ENCODE measurements at regions not wholly inside any gene's neighbourhood (a gene's known extent, or its start where the extent isn't known, plus 50 kb on each side); places are given as distances from the start of the nearest gene placed in this dataset.

DNA sequence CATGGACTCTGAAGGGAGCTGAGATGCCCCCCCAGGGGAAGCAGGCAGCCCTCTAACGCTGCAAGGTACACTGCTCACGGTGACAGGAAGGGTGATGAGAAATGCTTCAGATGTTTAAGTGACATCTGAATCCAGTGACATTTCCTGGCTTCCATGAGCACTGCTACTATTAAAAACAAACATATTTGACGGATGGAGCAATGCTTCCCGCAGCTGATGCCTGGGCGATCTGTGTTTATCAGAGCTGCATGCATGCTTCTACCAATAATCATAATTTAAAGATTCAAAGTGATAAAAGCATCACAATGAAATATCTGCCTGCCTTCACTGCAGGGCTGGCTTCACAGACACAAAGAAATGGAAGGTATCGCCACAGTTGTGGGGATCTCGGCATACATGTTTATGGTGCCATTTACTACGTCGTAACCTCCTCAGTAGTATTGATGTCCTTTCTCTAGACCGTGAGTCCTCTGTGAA is 66.1 kb upstream of the AOAH start:
- peaks cover 0 to 3% of the 10 kb centered on the region in 2 donors for H3K4me1 ChIP-seq
- ATAC-seq (no peak), DNase-seq (no peak)
- H3K9me3 ChIP-seq = no peaks in the 10 kb centered on the region
- intact Hi-C loops (cut with DNase I) = no loop called here
- H3K36me3 ChIP-seq = no peaks in the 10 kb centered on the region
- H3K4me3 ChIP-seq = no peak overlapping the region
- H3K27ac ChIP-seq = no peak overlapping the region
- H3K27me3 ChIP-seq = no peaks in the 10 kb centered on the region
- TF ChIP-seq, protein P1, sequence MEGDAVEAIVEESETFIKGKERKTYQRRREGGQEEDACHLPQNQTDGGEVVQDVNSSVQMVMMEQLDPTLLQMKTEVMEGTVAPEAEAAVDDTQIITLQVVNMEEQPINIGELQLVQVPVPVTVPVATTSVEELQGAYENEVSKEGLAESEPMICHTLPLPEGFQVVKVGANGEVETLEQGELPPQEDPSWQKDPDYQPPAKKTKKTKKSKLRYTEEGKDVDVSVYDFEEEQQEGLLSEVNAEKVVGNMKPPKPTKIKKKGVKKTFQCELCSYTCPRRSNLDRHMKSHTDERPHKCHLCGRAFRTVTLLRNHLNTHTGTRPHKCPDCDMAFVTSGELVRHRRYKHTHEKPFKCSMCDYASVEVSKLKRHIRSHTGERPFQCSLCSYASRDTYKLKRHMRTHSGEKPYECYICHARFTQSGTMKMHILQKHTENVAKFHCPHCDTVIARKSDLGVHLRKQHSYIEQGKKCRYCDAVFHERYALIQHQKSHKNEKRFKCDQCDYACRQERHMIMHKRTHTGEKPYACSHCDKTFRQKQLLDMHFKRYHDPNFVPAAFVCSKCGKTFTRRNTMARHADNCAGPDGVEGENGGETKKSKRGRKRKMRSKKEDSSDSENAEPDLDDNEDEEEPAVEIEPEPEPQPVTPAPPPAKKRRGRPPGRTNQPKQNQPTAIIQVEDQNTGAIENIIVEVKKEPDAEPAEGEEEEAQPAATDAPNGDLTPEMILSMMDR (IDR thresholded peaks at IDR 0.05) = no peak

DNA sequence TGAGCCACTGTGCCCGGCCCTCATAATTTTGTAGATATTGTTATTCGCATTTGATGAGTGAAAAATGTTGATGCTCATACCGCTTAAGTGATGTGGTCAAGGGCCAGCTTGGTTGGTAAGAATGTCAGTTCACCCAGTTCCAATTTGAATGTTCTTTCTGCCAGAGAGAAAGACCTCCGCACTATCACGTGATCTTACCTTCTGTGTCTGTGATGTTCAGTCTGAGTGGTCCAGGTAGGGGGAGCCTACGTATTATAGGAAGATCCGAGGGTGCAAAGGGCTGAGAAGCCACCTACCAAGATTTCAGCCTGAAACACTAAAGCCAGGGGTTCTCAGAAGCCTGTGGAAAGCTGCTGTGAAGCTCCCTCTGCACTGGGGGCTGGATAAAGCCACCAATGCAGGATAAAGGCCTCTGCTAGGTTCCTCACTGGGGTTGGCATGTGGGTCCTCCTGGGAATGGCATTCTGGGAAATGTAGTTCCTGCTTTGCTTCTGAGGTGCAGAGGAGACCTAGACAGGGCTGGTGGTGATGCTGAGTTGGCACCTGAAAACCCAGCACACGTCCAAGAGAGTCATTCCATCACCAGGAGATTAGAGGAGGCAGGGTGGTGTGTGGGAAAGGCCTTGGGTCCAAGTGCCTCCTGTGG is 64.7 kb upstream of the AOAH start:
- intact Hi-C loops (cut with DNase I) = no loop called here
- H3K36me3 ChIP-seq = no peaks in the 10 kb centered on the region
- H3K27ac ChIP-seq = no peak overlapping the region
- DNase-seq (no peak), ATAC-seq (no peak)
- TF ChIP-seq, protein P1 (IDR thresholded peaks at IDR 0.05) = no peak
- no peaks in the 10 kb centered on the region for H3K27me3 ChIP-seq
- H3K4me3 ChIP-seq = no peak overlapping the region
- H3K4me1 ChIP-seq = peaks cover 0 to 12% of the 10 kb centered on the region in 2 donors
- H3K9me3 ChIP-seq = no peaks in the 10 kb centered on the region

DNA sequence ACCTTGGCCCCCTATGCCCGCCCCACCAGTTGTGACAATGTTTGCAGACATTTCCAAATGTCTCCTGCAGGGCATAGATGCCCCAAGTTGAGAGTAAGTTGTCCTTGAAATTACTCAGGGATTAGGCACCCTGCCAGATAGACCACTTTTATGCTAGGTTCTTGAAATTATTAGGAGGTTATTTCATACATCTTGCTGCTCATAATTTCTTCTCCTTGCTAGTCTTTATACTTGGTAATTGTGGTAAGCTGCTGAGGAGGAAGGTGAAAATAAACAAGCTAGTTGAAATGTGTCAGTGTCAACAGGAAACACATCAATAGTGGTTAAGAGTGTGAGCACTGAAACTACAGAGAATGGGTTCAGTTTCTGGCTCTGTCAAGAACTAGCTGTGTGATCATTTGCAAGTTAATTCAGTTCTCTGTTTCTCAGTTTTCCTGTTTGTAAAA is 63.7 kb upstream of the AOAH start:
- Histone ChIP-seq H3K4me3 (no peak overlapping the region), H3K27ac (no peak overlapping the region), H3K4me1 (peaks cover 0 to 12% of the 10 kb centered on the region in 2 donors), H3K9me3 (no peaks in the 10 kb centered on the region), H3K27me3 (no peaks in the 10 kb centered on the region), H3K36me3 (no peaks in the 10 kb centered on the region)
- intact Hi-C loops (cut with DNase I) = no loop called here
- ATAC-seq (no peak), DNase-seq (no peak)
- TF ChIP-seq, protein P1 (IDR thresholded peaks at IDR 0.05) = no peak

DNA sequence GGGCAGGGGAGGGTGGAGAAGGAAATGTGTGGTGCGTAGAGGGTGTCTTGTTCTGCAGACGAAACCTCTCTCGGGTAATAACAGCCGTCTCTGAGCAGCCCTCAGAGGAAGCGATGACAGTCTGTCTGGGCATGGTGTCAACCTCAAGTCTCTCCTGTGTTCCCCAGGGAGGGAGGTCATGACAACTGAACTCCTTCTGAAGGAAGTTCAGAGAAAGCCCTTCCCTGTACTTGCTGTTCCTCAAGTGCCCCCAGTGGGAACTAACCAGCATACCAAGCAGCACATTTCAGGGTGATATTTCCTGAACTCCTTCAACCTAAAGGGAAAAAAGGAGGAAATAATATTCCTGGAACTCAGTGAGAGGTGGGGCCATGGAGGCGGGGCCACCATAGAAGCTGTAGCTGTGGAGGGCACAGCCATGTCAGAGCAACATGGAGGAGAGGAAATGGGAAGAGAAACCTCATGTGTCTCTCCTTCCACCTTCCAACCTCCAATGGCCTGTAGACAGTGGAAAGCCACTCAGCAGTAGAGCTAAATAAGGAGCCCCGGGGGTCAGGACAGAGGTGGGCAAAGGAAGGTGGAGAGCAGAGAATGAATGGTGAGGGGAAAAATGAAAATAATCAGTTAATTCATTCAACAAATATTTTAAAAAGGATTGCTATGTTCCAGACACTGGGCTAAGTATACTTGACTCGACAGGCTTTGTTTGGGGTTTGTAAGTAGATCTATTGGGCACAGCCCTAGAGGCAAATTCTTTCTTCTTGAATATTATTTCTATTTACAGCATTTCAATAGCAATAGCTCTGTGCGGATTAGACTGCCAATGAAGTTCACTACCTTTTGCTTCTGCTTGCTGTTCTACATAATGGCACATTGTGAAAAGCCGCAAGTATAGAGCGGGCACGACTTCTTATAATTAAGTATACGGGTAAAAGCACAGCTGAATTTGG is 61.0 kb upstream of the AOAH start:
- intact Hi-C loops (cut with DNase I) = no loop called here
- H3K4me3 ChIP-seq = no peak overlapping the region
- no peaks in the 10 kb centered on the region for H3K36me3 ChIP-seq
- no peaks in the 10 kb centered on the region for H3K9me3 ChIP-seq
- no peaks in the 10 kb centered on the region for H3K27me3 ChIP-seq
- DNase-seq = peak in 2 of 4 donors; percentile 15 to 62
- TF ChIP-seq, protein P1 (IDR thresholded peaks at IDR 0.05) = peak in 1 of 2 donors; percentile 23
- H3K27ac ChIP-seq = no peak overlapping the region
- peak; percentile 79 for ATAC-seq
- peaks cover 0 to 17% of the 10 kb centered on the region in 2 donors for H3K4me1 ChIP-seq
